OCI-LY7 (cell line): ENCODE measurements at regions not wholly inside any gene's neighbourhood (a gene's known extent, or its start where the extent isn't known, plus 50 kb on each side); places are given as distances from the start of the nearest gene placed in this dataset.
"Not testable (repeated sequence)": the region's sequence is repeated elsewhere in the genome, so short reads cannot be mapped to it uniquely, and the experiment has no call there.

Experiments
- BruUV-seq: library from RNA; stranded (reverse); fragments of 400-500 nt; replicated peaks from 2 replicates; lab custom pipeline; 2021; lab: Mats Ljungman, UMichigan
- CTCF ChIA-PET: fragments of 300-600 bp; sonication (Branson Sonifier 250); formaldehyde crosslinking; loops from one replicate; lab custom pipeline; 2022; ENCODE audit warnings: antibody characterized with exemption; ENCODE audit not compliant: unreplicated experiment; lab: Charles Lee
- POLR2A ChIA-PET: fragments of 300-600 bp; sonication (Branson Sonifier 250); formaldehyde crosslinking; loops from one replicate; lab custom pipeline; 2022; ENCODE audit warnings: antibody characterized with exemption; lab: Charles Lee
- DNase-seq: peaks from one replicate; pipeline ENCODE4 v3.0.0-alpha.2; 2015; ENCODE audit warnings: low spot score
- H2AFZ ChIP-seq: fragments of 200-600 bp; sonication (generic), shearing (Covaris generic); 2 replicates; pipeline ENCODE4 v1.6.1; 2014; ENCODE audit warnings: mild to moderate bottlenecking, antibody characterized with exemption, low read length, moderate library complexity
- H3K27ac ChIP-seq: fragments of 200-600 bp; sonication (generic); 2 replicates; pipeline ENCODE4 v1.5.1; 2014; ENCODE audit warnings: mixed run types, low read depth, mild to moderate bottlenecking, moderate library complexity, low read length, inconsistent platforms; ENCODE audit not compliant: poor library complexity, severe bottlenecking
- H3K36me3 ChIP-seq: fragments of 200-600 bp; sonication (generic); 2 replicates; pipeline ENCODE4 v1.6.1; 2014; ENCODE audit warnings: mild to moderate bottlenecking, antibody characterized with exemption, low read length, moderate library complexity, mixed read lengths; ENCODE audit not compliant: insufficient read depth
- H3K4me1 ChIP-seq: fragments of 200-600 bp; sonication (generic); 2 replicates; pipeline ENCODE4 v1.5.1; 2014; ENCODE audit warnings: mild to moderate bottlenecking, low read length; ENCODE audit not compliant: insufficient read depth, poor library complexity, severe bottlenecking
- H3K4me2 ChIP-seq: fragments of 200-600 bp; sonication (generic); 2 replicates; pipeline ENCODE4 v1.6.1; 2014; ENCODE audit warnings: mild to moderate bottlenecking, low read length
- H3K4me3 ChIP-seq: fragments of 200-600 bp; sonication (generic); 2 replicates; pipeline ENCODE4 v1.5.1; 2014; ENCODE audit warnings: mild to moderate bottlenecking, low read depth, low read length; ENCODE audit not compliant: poor library complexity, severe bottlenecking
- H3K79me2 ChIP-seq: fragments of 200-600 bp; sonication (generic); 2 replicates; pipeline ENCODE4 v1.6.1; 2016; ENCODE audit warnings: low read depth, mild to moderate bottlenecking, low read length, moderate library complexity, mixed read lengths; ENCODE audit not compliant: insufficient read depth
- H3K9me2 ChIP-seq: fragments of 200-600 bp; sonication (generic); 2 replicates; pipeline ENCODE4 v1.6.1; 2016; ENCODE audit warnings: mild to moderate bottlenecking, low read length, mixed read lengths; ENCODE audit not compliant: insufficient read depth
- H3K9me3 ChIP-seq: fragments of 200-600 bp; sonication (generic); 2 replicates; pipeline ENCODE4 v1.6.1; 2014; ENCODE audit warnings: mild to moderate bottlenecking, mixed run types, low read length, mixed read lengths
- H4K20me1 ChIP-seq: fragments of 200-600 bp; sonication (generic); 2 replicates; pipeline ENCODE4 v1.6.1; 2014; ENCODE audit warnings: mild to moderate bottlenecking, antibody characterized with exemption, low read length, moderate library complexity, mixed read lengths; ENCODE audit not compliant: insufficient read depth
- EZH2phosphoT487 ChIP-seq: fragments of 200-600 bp; sonication (generic); IDR thresholded peaks from 2 replicates; pipeline ENCODE4 v1.6.1; 2018; ENCODE audit warnings: low read depth, borderline replicate concordance, mild to moderate bottlenecking, mixed run types, antibody characterized with exemption, low read length, moderate library complexity, mixed read lengths
- intact Hi-C: fragments of 100-400 bp; cut with micrococcal nuclease; formaldehyde crosslinking; loops from one replicate; pipeline ENCODE4 v1.10.0; 2022; ENCODE audit not compliant: unreplicated experiment
- TF ChIP-seq, protein P1 (sequence below): fragments of 200-600 bp; sonication (generic); conservative IDR thresholded peaks from 2 replicates; pipeline ENCODE4 v1.5.1; 2014; ENCODE audit warnings: mild to moderate bottlenecking, antibody characterized with exemption, low read length, moderate library complexity, mixed read lengths

DNA sequence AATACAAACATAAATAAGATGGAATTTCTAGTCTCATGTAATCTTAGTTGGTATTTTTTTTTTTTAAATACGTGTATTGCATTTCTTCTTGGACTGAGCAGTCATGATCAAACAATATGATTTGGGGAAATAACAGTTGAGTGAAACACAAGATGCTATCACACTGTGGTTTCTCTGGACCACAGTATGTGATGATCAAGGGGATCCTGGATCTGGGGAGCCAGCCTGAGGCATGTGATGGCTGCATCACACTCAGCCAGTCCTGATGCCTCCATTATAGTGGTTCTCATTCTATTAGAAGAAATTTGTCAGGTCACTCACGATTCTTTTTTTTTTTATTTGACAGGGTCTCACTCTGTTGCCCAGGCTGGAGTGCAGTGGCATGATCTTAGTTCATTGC, 495.9 kb upstream of the POT1 start:
- H3K4me2 ChIP-seq: no peak overlapping the region
- TF ChIP-seq EZH2phosphoT487: no peak
- TF ChIP-seq, protein P1, sequence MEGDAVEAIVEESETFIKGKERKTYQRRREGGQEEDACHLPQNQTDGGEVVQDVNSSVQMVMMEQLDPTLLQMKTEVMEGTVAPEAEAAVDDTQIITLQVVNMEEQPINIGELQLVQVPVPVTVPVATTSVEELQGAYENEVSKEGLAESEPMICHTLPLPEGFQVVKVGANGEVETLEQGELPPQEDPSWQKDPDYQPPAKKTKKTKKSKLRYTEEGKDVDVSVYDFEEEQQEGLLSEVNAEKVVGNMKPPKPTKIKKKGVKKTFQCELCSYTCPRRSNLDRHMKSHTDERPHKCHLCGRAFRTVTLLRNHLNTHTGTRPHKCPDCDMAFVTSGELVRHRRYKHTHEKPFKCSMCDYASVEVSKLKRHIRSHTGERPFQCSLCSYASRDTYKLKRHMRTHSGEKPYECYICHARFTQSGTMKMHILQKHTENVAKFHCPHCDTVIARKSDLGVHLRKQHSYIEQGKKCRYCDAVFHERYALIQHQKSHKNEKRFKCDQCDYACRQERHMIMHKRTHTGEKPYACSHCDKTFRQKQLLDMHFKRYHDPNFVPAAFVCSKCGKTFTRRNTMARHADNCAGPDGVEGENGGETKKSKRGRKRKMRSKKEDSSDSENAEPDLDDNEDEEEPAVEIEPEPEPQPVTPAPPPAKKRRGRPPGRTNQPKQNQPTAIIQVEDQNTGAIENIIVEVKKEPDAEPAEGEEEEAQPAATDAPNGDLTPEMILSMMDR: no peak
- intact Hi-C loops: no loop called here
- ChIA-PET CTCF (no interaction called here), POLR2A (interaction anchor here (1.6 kb wide), 1 partner anchor 18 kb away, joined by 4 read pairs; no protein-coding TSS in a partner anchor)
- no peaks in the 10 kb centered on the region for H3K79me2 ChIP-seq
- H3K36me3 ChIP-seq: no peaks in the 10 kb centered on the region
- no peaks in the 10 kb centered on the region for H4K20me1 ChIP-seq
- no peak overlapping the region for H3K4me3 ChIP-seq
- H3K9me3 ChIP-seq: no peaks in the 10 kb centered on the region
- H3K27ac ChIP-seq: no peak overlapping the region
- no TSS peak for BruUV-seq
- H3K9me2 ChIP-seq: no peaks in the 10 kb centered on the region
- DNase-seq: no peak
- H2AFZ ChIP-seq: no peak overlapping the region
- no peaks in the 10 kb centered on the region for H3K4me1 ChIP-seq

DNA sequence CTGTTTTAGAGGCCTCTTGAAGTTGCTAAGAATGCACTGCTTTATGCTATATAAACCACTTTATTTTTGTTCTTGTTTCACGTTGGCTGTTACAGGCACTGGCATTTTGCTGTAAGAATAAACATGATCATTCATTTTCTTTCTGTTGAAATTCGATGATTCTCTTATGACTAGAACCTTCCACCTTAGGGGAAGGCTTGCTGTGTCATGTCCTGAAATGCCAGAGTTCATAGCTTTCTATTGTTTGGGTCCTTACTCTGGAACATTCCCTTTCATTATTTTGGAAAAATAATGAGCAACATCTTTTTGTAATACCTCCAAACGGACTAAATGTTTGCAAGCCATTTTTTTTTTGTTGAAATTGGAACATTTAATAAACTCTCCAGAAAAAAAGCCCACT, 495.1 kb upstream of the POT1 start:
- intact Hi-C loops: no loop called here
- Histone ChIP-seq H3K36me3 (no peaks in the 10 kb centered on the region), H4K20me1 (no peaks in the 10 kb centered on the region), H3K4me3 (no peak overlapping the region), H3K4me1 (no peaks in the 10 kb centered on the region), H2AFZ (no peak overlapping the region), H3K79me2 (no peaks in the 10 kb centered on the region), H3K9me3 (no peaks in the 10 kb centered on the region), H3K9me2 (no peaks in the 10 kb centered on the region), H3K27ac (no peak overlapping the region), H3K4me2 (no peak overlapping the region)
- no TSS peak for BruUV-seq
- no peak for DNase-seq
- CTCF ChIA-PET: interaction anchor here (0.5 kb wide), 1 partner anchor 30 kb away, joined by 3 read pairs; no protein-coding TSS in a partner anchor
- POLR2A ChIA-PET: interaction anchor here (0.7 to 1.6 kb wide), 2 partner anchors 18 to 466 kb away, joined by 3 to 4 read pairs; no protein-coding TSS in a partner anchor
- TF ChIP-seq EZH2phosphoT487: no peak
- TF ChIP-seq, protein P1: no peak

DNA sequence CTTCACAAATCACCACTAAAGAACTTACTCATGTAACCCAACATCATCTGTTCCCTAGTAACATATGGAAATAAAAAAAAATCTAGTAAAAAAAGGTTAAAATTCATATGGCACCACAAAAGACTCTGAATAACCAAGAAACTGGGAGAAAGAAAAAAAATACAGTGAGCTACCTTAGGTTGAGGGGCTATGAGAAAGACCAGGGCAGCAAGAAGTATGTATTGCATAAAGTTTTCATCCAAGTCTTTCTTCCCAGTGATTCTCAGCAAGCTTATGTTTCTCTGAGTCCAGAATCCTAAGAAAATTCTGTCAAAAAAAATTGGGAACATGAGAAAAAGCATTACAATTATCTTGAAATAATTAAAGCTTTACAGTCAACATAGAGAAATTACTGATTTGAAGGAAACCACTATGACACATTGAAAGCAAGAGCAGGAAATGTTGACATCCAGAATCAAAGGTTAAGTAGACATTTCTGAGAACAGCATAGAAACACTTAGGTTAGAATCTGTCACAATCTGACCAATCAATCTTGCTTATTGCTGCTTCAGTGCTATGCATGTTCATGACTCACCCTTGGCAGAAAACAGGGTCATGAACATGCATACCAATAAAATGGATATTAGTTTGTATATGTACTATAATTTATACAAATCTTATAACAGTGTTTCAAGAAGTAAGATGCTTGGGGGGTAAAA, 494.0 kb upstream of the POT1 start:
- no peak overlapping the region for H3K4me3 ChIP-seq
- BruUV-seq: no TSS peak
- intact Hi-C loops: no loop called here
- no peaks in the 10 kb centered on the region for H3K79me2 ChIP-seq
- H2AFZ ChIP-seq: no peak overlapping the region
- ChIA-PET POLR2A (interaction anchor here (0.7 to 1.2 kb wide), 2 partner anchors 11 to 176 kb away, joined by 3 read pairs; no protein-coding TSS in a partner anchor), CTCF (no interaction called here)
- H3K36me3 ChIP-seq: no peaks in the 10 kb centered on the region
- TF ChIP-seq, protein P1: no peak
- no peak for TF ChIP-seq EZH2phosphoT487
- no peaks in the 10 kb centered on the region for H4K20me1 ChIP-seq
- no peak for DNase-seq
- H3K4me1 ChIP-seq: no peaks in the 10 kb centered on the region
- no peak overlapping the region for H3K27ac ChIP-seq
- no peak overlapping the region for H3K4me2 ChIP-seq
- H3K9me3 ChIP-seq: no peaks in the 10 kb centered on the region
- no peaks in the 10 kb centered on the region for H3K9me2 ChIP-seq

DNA sequence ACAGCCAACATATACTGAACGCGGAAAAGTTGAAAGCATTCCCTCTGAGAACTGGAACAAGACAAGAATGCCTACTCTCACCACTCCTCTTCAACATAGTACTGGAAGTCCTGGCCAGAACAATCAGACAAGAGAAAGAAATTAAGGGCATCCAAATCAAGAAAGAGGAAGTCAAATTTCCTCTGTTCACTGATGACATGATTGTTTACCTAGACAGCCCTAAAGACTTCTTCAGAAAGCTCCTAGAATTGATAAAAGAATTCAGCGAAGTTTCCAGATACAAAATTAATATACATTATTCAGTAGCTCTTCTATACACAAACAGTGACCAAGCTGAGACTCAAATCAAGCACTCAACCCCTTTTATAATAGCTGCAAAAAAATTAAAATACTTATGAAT, 491.8 kb upstream of the POT1 start:
- H3K4me1 ChIP-seq, DNase-seq, H3K79me2 ChIP-seq, H3K9me3 ChIP-seq, H3K9me2 ChIP-seq, H3K36me3 ChIP-seq, H2AFZ ChIP-seq, CTCF ChIA-PET, H3K27ac ChIP-seq, H3K4me3 ChIP-seq, BruUV-seq, H4K20me1 ChIP-seq, intact Hi-C loops, H3K4me2 ChIP-seq: not testable (repeated sequence)
- POLR2A ChIA-PET: interaction anchor here (0.5 to 0.6 kb wide), 2 partner anchors 421 to 826 kb away, joined by 3 to 4 read pairs; no protein-coding TSS in a partner anchor
